ENCODE measurements at regions not wholly inside any gene's neighbourhood (a gene's known extent, or its start where the extent isn't known, plus 50 kb on each side); places are given as distances from the start of the nearest gene placed in this dataset.

GRCh38 chr15:94079459-94079858 is 151.9 kb upstream of the MCTP2 start:
- DNase-seq (ENCODE audit: low read depth in 1 of 2, low spot score in 1 of 2): no peak
- TF ChIP-seq POLR2AphosphoS5 (IDR thresholded peaks at IDR 0.05; ENCODE audit: low read depth): no peak
- TF ChIP-seq GABPA (IDR thresholded peaks at IDR 0.05; ENCODE audit: low read depth): no peak
- no peak for TF ChIP-seq CTCF (IDR thresholded peaks at IDR 0.05; ENCODE audit: insufficient read depth, low read length)
- TF ChIP-seq SPI1 (IDR thresholded peaks at IDR 0.05; ENCODE audit: borderline replicate concordance, low read depth): no peak
- Histone ChIP-seq H3K4me3 (replicated peaks; ENCODE audit: insufficient read depth, low read length) (no peak overlapping the region), H3K27me3 (ENCODE audit: insufficient read depth, poor library complexity, severe bottlenecking) (no peaks in the 10 kb centered on the region), H3K27ac (replicated peaks) (no peak overlapping the region)

GRCh38 chr15:94077938-94078337 is 153.4 kb upstream of the MCTP2 start:
- no peak for TF ChIP-seq SPI1 (IDR thresholded peaks at IDR 0.05; ENCODE audit: borderline replicate concordance, low read depth)
- no peak for TF ChIP-seq CTCF (IDR thresholded peaks at IDR 0.05; ENCODE audit: insufficient read depth, low read length)
- no peak for TF ChIP-seq REST (IDR thresholded peaks at IDR 0.05; ENCODE audit: insufficient replicate concordance, low read depth)
- no peak for TF ChIP-seq GABPA (IDR thresholded peaks at IDR 0.05; ENCODE audit: low read depth)
- no peak for TF ChIP-seq POLR2AphosphoS5 (IDR thresholded peaks at IDR 0.05; ENCODE audit: low read depth)
- no peaks in the 10 kb centered on the region for H3K27me3 ChIP-seq (ENCODE audit: insufficient read depth, poor library complexity, severe bottlenecking)

GRCh38 chr15:94075349-94075748 is 156.0 kb upstream of the MCTP2 start:
- peaks cover 8% of the 10 kb centered on the region for H3K27me3 ChIP-seq (ENCODE audit: insufficient read depth, poor library complexity, severe bottlenecking)
- TF ChIP-seq CTCF (IDR thresholded peaks at IDR 0.05; ENCODE audit: insufficient read depth, low read length) (no peak), SPI1 (IDR thresholded peaks at IDR 0.05; ENCODE audit: borderline replicate concordance, low read depth) (no peak), GABPA (IDR thresholded peaks at IDR 0.05; ENCODE audit: low read depth) (no peak), REST (IDR thresholded peaks at IDR 0.05; ENCODE audit: insufficient replicate concordance, low read depth) (no peak), POLR2AphosphoS5 (IDR thresholded peaks at IDR 0.05; ENCODE audit: low read depth) (no peak)
- no peak overlapping the region for H3K4me3 ChIP-seq (replicated peaks; ENCODE audit: insufficient read depth, low read length)
- no peak overlapping the region for H3K27ac ChIP-seq (replicated peaks)
- DNase-seq (ENCODE audit: low read depth in 1 of 2, low spot score in 1 of 2): no peak

More at GRCh38 chr15:94077938-94078337, 153.4 kb upstream of the MCTP2 start:
- H3K27ac ChIP-seq (replicated peaks): no peak overlapping the region
- H3K4me3 ChIP-seq (replicated peaks; ENCODE audit: insufficient read depth, low read length): no peak overlapping the region
- no peak for DNase-seq (ENCODE audit: low read depth in 1 of 2, low spot score in 1 of 2)

All from HL-60 (cell line).